MM.1S (cell line): ENCODE measurements at regions not wholly inside any gene's neighbourhood (a gene's known extent, or its start where the extent isn't known, plus 50 kb on each side); places are given as distances from the start of the nearest gene placed in this dataset.

Source experiments
- EZH2 ChIP-seq: fragments of 300-600 bp; sonication (generic); optimal IDR thresholded peaks from 2 replicates; pipeline ENCODE3; 2017; ENCODE audit warnings: low read depth, mild to moderate bottlenecking, antibody characterized with exemption, low read length, mixed read lengths
- TF ChIP-seq, protein P1 (sequence below): fragments of 300-600 bp; sonication (generic); IDR thresholded peaks from 2 replicates; pipeline ENCODE4 v1.5.1; 2016; ENCODE audit warnings: antibody characterized with exemption, low read length, mixed read lengths

DNA sequence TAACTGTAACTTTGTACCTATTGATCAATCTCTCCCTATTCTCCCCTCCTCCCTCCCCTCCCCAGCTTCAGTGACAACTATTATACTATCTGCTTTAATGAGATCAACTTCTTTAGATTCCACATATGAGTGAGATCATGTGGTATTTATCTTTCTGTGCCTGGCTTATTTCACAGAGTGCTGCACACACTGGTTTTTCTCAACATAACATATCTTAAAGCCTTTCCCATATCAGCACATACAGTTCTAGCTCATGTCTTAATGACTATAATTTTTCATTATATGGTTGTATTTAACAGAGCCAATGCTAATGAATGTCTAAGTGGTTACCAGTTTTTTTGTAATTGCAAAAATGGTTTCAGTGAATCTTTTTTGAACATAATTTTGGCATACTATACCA lies 340.3 kb upstream of the DDI1 start:
- TF ChIP-seq, protein P1, sequence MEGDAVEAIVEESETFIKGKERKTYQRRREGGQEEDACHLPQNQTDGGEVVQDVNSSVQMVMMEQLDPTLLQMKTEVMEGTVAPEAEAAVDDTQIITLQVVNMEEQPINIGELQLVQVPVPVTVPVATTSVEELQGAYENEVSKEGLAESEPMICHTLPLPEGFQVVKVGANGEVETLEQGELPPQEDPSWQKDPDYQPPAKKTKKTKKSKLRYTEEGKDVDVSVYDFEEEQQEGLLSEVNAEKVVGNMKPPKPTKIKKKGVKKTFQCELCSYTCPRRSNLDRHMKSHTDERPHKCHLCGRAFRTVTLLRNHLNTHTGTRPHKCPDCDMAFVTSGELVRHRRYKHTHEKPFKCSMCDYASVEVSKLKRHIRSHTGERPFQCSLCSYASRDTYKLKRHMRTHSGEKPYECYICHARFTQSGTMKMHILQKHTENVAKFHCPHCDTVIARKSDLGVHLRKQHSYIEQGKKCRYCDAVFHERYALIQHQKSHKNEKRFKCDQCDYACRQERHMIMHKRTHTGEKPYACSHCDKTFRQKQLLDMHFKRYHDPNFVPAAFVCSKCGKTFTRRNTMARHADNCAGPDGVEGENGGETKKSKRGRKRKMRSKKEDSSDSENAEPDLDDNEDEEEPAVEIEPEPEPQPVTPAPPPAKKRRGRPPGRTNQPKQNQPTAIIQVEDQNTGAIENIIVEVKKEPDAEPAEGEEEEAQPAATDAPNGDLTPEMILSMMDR: no peak
- no peak for TF ChIP-seq EZH2
